Sigmoid colon (tissue), 4 donors: ENCODE measurements at regions not wholly inside any gene's neighbourhood (a gene's known extent, or its start where the extent isn't known, plus 50 kb on each side); places are given as distances from the start of the nearest gene placed in this dataset.

ENCODE experiments used
- CTCF ChIP-seq, 4 experiments: fragments of 450-650 bp in 3 of 4; fragments of 200-600 bp in 1 of 4; IDR thresholded peaks; one replicate each; pipeline ENCODE4 v1.5.1; 2016 to 2019; ENCODE audit warnings: antibody characterized with exemption in 4 of 4, mild to moderate bottlenecking in 3 of 4, moderate library complexity in 2 of 4
- EP300 ChIP-seq, 4 donors: sonication (generic); formaldehyde crosslinking; IDR thresholded peaks; one replicate each; pipeline ENCODE4 v1.6.1; 2017; ENCODE audit warnings: antibody characterized with exemption in 4 of 4
- POLR2AphosphoS5 ChIP-seq, 4 donors: sonication (generic); formaldehyde crosslinking; IDR thresholded peaks; one replicate each; pipeline ENCODE4 v1.6.1; 2017; ENCODE audit warnings: antibody characterized with exemption in 4 of 4

- TF ChIP-seq POLR2AphosphoS5 (IDR thresholded peaks at IDR 0.05), result no peak
- TF ChIP-seq CTCF (IDR thresholded peaks at IDR 0.05), result no peak
- no peak for TF ChIP-seq EP300 (IDR thresholded peaks at IDR 0.05)
Measured at GRCh38 chr10:44300666-44301649, 83.9 kb downstream of the CXCL12 start.
